HEK293T (cell line): ENCODE measurements at regions not wholly inside any gene's neighbourhood (a gene's known extent, or its start where the extent isn't known, plus 50 kb on each side); places are given as distances from the start of the nearest gene placed in this dataset.

Source experiments
- CTCF ChIA-PET: fragments of 350-600 bp; formaldehyde crosslinking; extraction: SDS; loops from one replicate; lab custom pipeline; 2021; ENCODE audit warnings: antibody characterized with exemption, inconsistent platforms; lab: Yijun Ruan, JAX
- POLR2A ChIA-PET: fragments of 350-600 bp; formaldehyde crosslinking; extraction: SDS; loops from one replicate; lab custom pipeline; 2020; ENCODE audit warnings: antibody characterized with exemption, inconsistent platforms; lab: Yijun Ruan, JAX
- DNase-seq: peaks from one replicate; pipeline ENCODE4 v3.0.0; 2012; ENCODE audit warnings: mixed read lengths; ENCODE audit errors: extremely low spot score
- ARNT ChIP-seq: fragments of 450-650 bp; IDR thresholded peaks from 2 replicates; pipeline ENCODE4 v1.6.1; 2017; ENCODE audit warnings: mild to moderate bottlenecking
- BHLHE40 ChIP-seq: fragments of 450-650 bp; IDR thresholded peaks from 2 replicates; pipeline ENCODE4 v1.6.1; 2016; ENCODE audit warnings: mild to moderate bottlenecking, moderate library complexity, borderline replicate concordance
- CTBP1 ChIP-seq: fragments of 450-650 bp; IDR thresholded peaks from 2 replicates; pipeline ENCODE4 v1.6.1; 2016; ENCODE audit warnings: borderline replicate concordance
- ELF4 ChIP-seq: fragments of 450-650 bp; IDR thresholded peaks from 2 replicates; pipeline ENCODE4 v1.6.1; 2017; ENCODE audit warnings: antibody characterized with exemption
- FOXA1 ChIP-seq: fragments of 450-650 bp; IDR thresholded peaks from 2 replicates; pipeline ENCODE4 v1.6.1; 2016; ENCODE audit warnings: mild to moderate bottlenecking
- FOXK2 ChIP-seq: fragments of 450-650 bp; IDR thresholded peaks from 2 replicates; pipeline ENCODE4 v1.6.1; 2016; ENCODE audit warnings: mild to moderate bottlenecking
- FOXM1 ChIP-seq: fragments of 450-650 bp; IDR thresholded peaks from 2 replicates; pipeline ENCODE4 v1.6.1; 2017; ENCODE audit warnings: mild to moderate bottlenecking, borderline replicate concordance
- HDGF ChIP-seq: fragments of 450-650 bp; IDR thresholded peaks from 2 replicates; pipeline ENCODE4 v1.6.1; 2017; ENCODE audit warnings: antibody characterized with exemption, borderline replicate concordance
- L3MBTL2 ChIP-seq: fragments of 450-650 bp; conservative IDR thresholded peaks from 2 replicates; pipeline ENCODE4 v1.6.1; 2016; ENCODE audit warnings: mild to moderate bottlenecking
- LEF1 ChIP-seq: fragments of 450-650 bp; IDR thresholded peaks from 2 replicates; pipeline ENCODE4 v1.6.1; 2017; ENCODE audit warnings: mild to moderate bottlenecking, borderline replicate concordance
- NFRKB ChIP-seq: fragments of 450-650 bp; IDR thresholded peaks from 2 replicates; pipeline ENCODE4 v1.6.1; 2016; ENCODE audit warnings: mild to moderate bottlenecking, moderate library complexity
- SP1 ChIP-seq: fragments of 450-650 bp; IDR thresholded peaks from 2 replicates; pipeline ENCODE4 v1.6.1; 2017
- SUZ12 ChIP-seq: fragments of 450-650 bp; IDR thresholded peaks from 2 replicates; pipeline ENCODE4 v1.6.1; 2016; ENCODE audit warnings: mild to moderate bottlenecking
- TARDBP ChIP-seq: fragments of 450-650 bp; IDR thresholded peaks from 2 replicates; pipeline ENCODE4 v1.6.1; 2016
- ZNF384 ChIP-seq: fragments of 450-650 bp; IDR thresholded peaks from 2 replicates; pipeline ENCODE4 v1.6.1; 2016
- TF ChIP-seq, protein P1 (sequence below): fragments of 450-650 bp; IDR thresholded peaks from 2 replicates; pipeline ENCODE4 v1.6.1; 2016

DNA sequence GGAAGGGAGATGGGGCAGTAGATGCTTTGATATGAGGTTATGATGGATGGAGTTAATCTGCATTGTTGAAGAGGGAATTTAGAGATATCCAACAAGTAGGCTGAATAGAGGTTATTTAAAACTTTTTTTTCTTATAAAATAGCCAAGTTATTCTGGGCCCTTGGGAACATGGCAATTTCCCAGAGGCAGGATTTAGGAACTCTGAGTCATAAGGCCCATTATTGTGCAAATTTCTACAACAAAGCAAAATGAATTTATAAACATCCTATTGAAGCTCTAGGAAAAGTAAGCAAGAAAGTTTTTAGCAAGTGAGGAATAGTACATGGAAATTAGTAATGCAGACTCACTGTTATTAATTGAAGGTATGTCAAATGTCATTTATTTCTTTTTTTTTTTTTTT is 160.9 kb upstream of the NPY start:
- TF ChIP-seq ELF4 (no peak), ZNF384 (no peak), LEF1 (no peak), SUZ12 (no peak), FOXK2 (no peak)
- ChIA-PET CTCF (no interaction called here), POLR2A (no interaction called here)
- no peak for DNase-seq

DNA sequence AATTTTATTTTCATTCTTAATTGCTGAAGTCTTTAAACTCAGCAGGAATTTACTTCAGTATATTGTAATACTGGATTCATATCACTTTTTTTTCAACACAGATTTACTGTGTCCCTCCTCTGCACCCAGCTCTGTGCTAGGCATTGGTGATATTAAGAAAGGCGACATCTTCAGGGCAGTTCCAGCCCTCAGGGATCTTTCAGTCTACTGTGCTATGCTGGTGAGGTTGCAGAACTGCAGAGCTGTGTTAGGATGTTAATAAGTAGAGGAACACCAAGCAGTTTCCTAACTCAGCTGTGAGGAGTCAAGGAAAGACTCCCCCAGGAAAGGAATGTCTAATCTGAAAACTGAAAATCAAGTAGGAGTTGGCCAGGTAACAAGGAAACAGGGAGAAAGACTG is 158.2 kb upstream of the NPY start:
- ChIA-PET CTCF (no interaction called here), POLR2A (no interaction called here)
- TF ChIP-seq SUZ12 (no peak), FOXM1 (no peak), L3MBTL2 (no peak), ZNF384 (no peak), ELF4 (no peak), ARNT (no peak), FOXK2 (no peak), BHLHE40 (no peak), CTBP1 (no peak), SP1 (no peak), FOXA1 (no peak), HDGF (no peak), TARDBP (no peak), LEF1 (no peak)
- TF ChIP-seq, protein P1, sequence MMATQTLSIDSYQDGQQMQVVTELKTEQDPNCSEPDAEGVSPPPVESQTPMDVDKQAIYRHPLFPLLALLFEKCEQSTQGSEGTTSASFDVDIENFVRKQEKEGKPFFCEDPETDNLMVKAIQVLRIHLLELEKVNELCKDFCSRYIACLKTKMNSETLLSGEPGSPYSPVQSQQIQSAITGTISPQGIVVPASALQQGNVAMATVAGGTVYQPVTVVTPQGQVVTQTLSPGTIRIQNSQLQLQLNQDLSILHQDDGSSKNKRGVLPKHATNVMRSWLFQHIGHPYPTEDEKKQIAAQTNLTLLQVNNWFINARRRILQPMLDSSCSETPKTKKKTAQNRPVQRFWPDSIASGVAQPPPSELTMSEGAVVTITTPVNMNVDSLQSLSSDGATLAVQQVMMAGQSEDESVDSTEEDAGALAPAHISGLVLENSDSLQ: no peak
- DNase-seq: no peak

DNA sequence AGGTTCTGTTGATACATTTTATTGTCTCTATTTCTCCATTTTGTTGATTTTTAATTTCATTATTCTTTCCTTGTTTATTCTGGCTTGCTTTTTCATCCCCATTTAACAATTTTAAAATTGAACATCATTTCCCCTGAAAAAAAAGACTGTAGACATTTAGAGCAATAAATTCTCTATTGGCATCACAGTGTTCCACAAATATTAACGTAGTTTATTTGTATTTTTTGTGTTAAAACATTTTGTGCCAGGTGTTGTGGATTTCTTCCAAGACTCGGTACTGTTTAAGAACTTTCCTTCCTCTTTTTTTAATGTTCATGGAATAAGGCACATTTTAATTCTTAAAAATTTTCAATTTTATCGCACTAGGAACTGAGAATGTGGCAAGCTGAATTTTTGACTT is 156.1 kb upstream of the NPY start:
- no peak for DNase-seq
- TF ChIP-seq FOXM1: no peak
- TF ChIP-seq SUZ12: no peak
- TF ChIP-seq FOXA1: no peak
- no peak for TF ChIP-seq ZNF384
- no peak for TF ChIP-seq FOXK2
- no peak for TF ChIP-seq L3MBTL2
- TF ChIP-seq SP1: no peak
- TF ChIP-seq CTBP1: no peak
- no peak for TF ChIP-seq NFRKB
- TF ChIP-seq ARNT: no peak
- no peak for TF ChIP-seq BHLHE40
- TF ChIP-seq HDGF: no peak
- TF ChIP-seq, protein P1: no peak
- TF ChIP-seq LEF1: no peak
- no peak for TF ChIP-seq TARDBP
- no peak for TF ChIP-seq ELF4
- ChIA-PET CTCF (no interaction called here), POLR2A (no interaction called here)

DNA sequence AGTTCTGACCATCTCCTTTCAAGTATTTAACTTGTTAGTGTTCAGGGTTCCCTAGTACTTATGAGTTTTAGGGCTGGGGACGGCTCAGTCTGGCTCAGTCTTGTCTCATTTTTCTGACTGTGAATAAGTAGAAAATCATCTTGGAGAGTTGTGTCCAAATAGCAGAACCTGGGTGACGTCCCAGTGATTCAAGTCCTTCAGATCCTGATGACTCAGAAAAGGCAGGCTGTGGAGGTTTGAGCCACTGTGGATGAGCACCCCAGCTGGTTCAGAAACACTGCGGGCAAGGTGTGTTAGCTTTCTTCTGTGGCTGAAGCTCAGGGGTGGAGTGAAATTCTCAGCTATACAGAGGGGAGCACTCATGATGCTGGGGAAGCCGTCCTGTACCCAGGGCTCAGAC is 154.4 kb upstream of the NPY start:
- ChIA-PET CTCF (no interaction called here), POLR2A (interaction anchor here (0.8 kb wide), 1 partner anchor 10 kb away, joined by 3 read pairs; no protein-coding TSS in a partner anchor)
- TF ChIP-seq HDGF (no peak), FOXM1 (no peak), NFRKB (no peak), LEF1 (no peak), L3MBTL2 (no peak), SUZ12 (no peak), TARDBP (no peak), FOXK2 (no peak), ZNF384 (no peak)
- DNase-seq: no peak

DNA sequence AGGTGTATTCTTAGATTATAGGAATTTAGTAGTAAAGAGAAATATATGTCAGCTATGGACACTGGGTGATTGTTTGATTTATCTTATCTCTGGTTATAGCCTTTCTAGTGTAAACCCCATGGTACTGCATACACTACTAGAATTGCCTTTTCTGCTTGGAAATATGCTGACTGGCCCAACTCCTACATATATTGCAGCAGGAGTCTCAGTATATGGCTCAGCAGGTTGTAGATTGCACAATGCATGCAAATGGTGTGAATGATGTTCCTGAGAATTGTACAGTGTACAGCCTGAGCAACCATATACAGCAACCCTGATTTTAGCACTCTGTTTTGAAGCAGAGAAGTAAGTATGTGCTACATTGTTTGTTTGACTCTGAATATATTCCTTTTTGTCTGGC is 153.4 kb upstream of the NPY start:
- TF ChIP-seq ZNF384 (no peak), FOXM1 (no peak), ELF4 (no peak)
- TF ChIP-seq, protein P1: no peak
- ChIA-PET POLR2A (no interaction called here), CTCF (no interaction called here)
- DNase-seq: no peak

DNA sequence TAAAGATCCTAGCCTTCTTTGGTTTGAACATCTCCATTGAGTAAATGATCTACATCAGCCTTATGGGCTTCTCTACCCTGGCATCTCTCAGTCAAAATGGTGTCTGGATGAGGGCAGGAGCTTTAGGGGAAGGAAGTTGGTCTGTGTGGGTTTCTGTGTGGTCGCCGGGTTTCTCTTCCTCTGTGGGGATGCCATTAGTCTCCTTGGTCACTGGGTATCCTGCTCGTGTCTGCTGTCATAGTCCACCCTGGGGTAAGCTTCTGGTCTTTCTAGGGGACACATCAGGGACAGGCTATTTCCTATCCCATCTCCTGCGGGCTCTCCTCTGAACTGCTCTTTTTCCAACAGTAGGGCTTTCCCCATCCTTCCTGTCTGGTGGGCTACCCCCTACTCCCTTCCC is 150.3 kb upstream of the NPY start:
- ChIA-PET CTCF (no interaction called here), POLR2A (no interaction called here)
- TF ChIP-seq NFRKB: no peak
- no peak for TF ChIP-seq BHLHE40
- no peak for TF ChIP-seq SUZ12
- TF ChIP-seq FOXA1: no peak
- no peak for TF ChIP-seq SP1
- no peak for TF ChIP-seq ZNF384
- no peak for TF ChIP-seq FOXK2
- no peak for TF ChIP-seq TARDBP
- TF ChIP-seq ARNT: no peak
- no peak for TF ChIP-seq ELF4
- TF ChIP-seq, protein P1: no peak
- no peak for TF ChIP-seq CTBP1
- no peak for DNase-seq
